ENCODE measurements at regions not wholly inside any gene's neighbourhood (a gene's known extent, or its start where the extent isn't known, plus 50 kb on each side); places are given as distances from the start of the nearest gene placed in this dataset.
"Not testable (repeated sequence)": the region's sequence is repeated elsewhere in the genome, so short reads cannot be mapped to it uniquely, and the experiment has no call there.

DNA sequence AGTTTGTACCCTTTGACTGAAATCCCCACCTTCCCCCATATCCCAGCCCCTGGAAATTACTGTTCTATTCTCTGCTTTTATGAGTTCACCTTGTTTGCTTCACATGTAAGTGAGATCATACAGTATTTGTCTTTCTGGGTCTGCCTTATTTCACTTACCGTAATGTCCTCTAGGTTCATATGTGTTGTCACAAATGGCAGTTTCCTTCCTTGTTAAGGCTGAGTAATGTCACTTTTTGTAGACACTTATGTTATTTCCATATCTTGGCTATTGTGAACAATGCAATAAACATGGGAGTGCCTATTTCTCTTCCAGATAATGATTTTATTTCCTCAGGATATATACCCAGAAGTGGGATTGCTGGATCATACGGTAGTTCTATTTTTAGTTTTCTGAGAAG, 272.3 kb downstream of the MRPS30 start:
- DNase-seq, result no peak

DNA sequence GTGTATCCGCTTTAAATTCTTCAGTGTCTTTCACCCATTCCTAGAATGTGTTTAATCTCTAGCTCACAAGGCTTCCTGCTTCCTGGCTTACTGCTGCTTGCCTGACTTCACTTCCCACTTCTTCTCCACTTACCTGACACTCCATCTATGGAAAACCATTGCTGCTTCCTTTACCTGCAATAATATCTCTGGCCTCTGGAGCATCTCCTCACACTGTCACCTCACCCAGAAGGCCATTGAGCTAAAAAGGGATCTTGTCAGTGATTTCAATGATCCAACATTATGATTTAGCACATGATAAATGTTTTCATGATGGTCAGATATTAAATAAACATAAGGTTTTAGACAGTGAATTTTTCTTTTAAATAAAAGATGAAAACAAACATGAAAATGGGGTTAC, 281.1 kb downstream of the MRPS30 start:
- no peak for DNase-seq

GRCh38 chr5:45093377-45093776, 284.6 kb downstream of the MRPS30 start:
- DNase-seq, result no peak

GRCh38 chr5:45094876-45095440, 286.2 kb downstream of the MRPS30 start:
- DNase-seq, result no peak

GRCh38 chr5:45098483-45098882, 289.7 kb downstream of the MRPS30 start:
- DNase-seq, result no peak

GRCh38 chr5:45101146-45101545, 292.4 kb downstream of the MRPS30 start:
- DNase-seq, result no peak

GRCh38 chr5:45105491-45105994, 296.8 kb downstream of the MRPS30 start:
- DNase-seq, result no peak

DNA sequence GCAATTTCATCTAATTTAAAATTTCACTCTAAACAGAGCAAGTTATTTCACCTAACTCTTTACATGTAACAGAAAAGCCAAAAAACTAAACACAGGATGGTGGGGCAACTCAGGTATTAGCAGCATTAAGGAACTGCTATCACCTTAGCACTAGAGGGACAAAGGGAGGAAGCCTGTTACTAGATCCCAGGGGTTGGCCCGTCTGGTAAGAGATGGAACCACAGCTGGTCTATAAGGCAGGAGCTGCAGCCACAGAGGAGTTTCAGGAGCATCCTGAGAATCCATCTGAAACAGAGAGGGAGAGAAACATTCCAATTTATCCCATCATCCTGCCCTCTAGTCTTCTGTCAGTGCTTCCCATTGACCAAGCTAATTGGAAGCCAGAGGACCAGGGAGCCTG, 300.3 kb downstream of the MRPS30 start:
- no peak for DNase-seq

GRCh38 chr5:45109636-45110035, 300.9 kb downstream of the MRPS30 start:
- no peak for DNase-seq

GRCh38 chr5:45110399-45110798, 301.7 kb downstream of the MRPS30 start:
- no peak for DNase-seq

- no peak for DNase-seq
These were observed 305.0 kb downstream of the MRPS30 start for GRCh38 chr5:45113726-45114125.

DNA sequence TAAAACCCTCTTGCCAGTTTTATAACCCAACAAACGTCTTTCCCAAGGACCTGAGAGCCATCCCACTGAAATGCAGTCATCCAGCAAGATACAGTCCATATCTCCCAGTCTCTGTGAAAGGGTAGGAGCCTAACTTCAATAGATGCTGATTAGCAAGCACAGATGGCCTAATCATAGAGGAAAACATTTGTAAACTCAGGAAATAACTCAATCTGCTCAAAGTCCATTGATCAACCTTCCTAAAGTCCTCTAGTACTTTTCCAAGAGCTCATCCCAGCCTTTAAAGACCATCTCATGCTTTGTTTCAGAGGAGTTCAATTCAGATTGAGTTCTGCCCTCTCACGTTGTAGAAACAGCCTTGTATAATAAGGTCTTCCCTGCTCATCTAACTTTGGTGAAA, 324.2 kb downstream of the MRPS30 start:
- no peak for DNase-seq

GRCh38 chr5:45162974-45163373, 354.2 kb downstream of the MRPS30 start:
- DNase-seq, result no peak

DNA sequence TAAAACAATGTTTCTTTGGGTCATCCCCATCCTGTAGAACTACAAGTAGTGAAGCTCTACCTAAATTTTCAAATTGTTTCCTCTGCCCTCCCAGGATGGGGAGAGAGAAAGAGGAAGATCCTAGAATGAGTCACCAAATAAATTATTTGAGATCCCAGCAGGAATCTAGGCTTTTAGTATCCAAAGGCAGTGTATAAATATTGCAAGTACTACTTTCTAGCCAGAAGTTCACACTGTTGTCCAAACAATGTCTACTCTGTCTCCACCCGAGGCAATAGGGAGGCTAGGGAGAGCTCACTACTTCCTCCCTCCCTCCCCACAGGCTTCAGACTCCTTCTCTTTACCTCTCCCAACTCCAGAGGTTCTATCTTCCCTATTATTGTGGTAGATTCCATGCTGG, 362.8 kb downstream of the MRPS30 start:
- DNase-seq, result no peak

DNA sequence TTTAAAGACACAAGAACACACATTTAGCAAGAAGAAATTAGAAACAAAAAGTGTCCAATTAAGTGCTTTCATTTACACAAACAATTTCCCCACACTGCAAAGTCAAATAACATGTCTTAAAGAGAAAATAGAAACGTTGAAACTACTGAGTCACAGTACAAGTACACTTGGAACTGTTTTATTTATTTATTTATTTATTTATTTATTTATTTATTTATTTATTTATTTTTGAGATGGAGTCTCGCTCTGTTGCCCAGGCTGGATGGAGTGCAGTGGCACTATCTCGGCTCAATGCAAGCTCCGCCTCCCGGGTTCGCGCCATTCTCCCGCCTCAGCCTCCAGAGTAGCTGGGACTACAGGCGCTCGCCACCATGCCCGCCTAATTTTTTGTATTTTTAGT, 363.9 kb downstream of the MRPS30 start:
- DNase-seq, result not testable (repeated sequence)

DNA sequence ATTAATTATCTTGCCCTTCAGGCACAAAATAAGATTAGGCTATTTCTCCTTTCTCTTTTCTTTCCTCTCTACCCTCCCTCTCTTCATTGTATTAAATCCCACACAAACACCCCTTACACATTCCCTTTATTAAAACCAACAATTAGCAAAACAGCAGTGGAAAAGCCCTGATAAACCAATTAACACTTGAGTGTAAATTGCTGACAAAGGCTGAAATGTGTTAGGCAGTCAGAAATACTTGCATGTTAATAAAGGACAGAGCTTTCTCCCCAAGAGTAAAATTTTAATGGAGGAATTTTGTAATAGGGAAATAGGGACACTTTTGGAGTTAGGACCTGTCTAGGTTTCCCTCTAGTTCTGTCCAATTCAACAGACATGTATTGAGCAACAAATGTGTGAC, 370.9 kb downstream of the MRPS30 start:
- DNase-seq, result no peak

DNA sequence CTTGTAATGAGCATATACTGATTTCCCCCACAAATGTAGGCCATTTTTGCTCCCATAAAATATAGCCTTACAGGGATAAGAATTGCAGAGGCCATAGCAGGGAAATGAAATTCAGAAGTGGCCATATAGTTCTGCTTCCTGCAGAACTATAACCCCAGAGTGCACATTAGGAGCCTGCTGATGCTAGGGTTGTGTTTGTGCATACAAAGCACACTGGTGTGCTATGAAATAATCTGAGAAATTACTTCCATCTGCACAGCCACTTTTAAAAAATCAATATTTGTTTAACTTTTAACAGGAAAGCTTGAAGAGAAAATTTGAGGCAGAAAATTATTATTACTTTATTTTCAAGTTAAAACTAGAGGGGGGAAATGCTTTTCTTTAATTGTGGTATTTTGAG, 380.3 kb downstream of the MRPS30 start:
- no peak for DNase-seq

GRCh38 chr5:45189481-45189880, 380.7 kb downstream of the MRPS30 start:
- no peak for DNase-seq

- DNase-seq, result no peak
These were observed 386.3 kb downstream of the MRPS30 start for GRCh38 chr5:45195026-45195425.
